Lung (tissue), 11 donors: ENCODE measurements at regions not wholly inside any gene's neighbourhood (a gene's known extent, or its start where the extent isn't known, plus 50 kb on each side); places are given as distances from the start of the nearest gene placed in this dataset.

Experiments used
- ATAC-seq: fragments of 200-7000 bp; cut with Tn5 transposase; one replicate; pipeline ENCODE4 v1.9.1; 2020; ENCODE audit warnings: moderate number of reproducible peaks; ENCODE audit not compliant: insufficient read depth, low FRiP score
- DNase-seq, 3 donors: peaks; one replicate each; pipeline ENCODE4 v3.0.0-alpha.2; 2013 to 2017
- H3K27ac ChIP-seq, 2 donors: one replicate each; pipeline ENCODE4 v1.5.1; 2013; ENCODE audit warnings: mild to moderate bottlenecking in 2 of 2, moderate library complexity in 2 of 2, control low read depth in 1 of 2, inconsistent platforms in 1 of 2, low read depth in 1 of 2, low read length in 1 of 2
- H3K27me3 ChIP-seq, 3 donors: one replicate each; pipeline ENCODE4 v1.5.1; 2013; ENCODE audit warnings: low read length in 2 of 3; ENCODE audit not compliant: control insufficient read depth in 3 of 3, insufficient read depth in 3 of 3
- H3K36me3 ChIP-seq, 4 donors: one replicate each; pipeline ENCODE4 v1.5.1; 2013; ENCODE audit warnings: low read length in 4 of 4, mild to moderate bottlenecking in 1 of 4, moderate library complexity in 1 of 4; ENCODE audit not compliant: control insufficient read depth in 4 of 4, insufficient read depth in 4 of 4
- H3K4me1 ChIP-seq, 5 donors: one replicate each; pipeline ENCODE4 v1.5.1; 2013; ENCODE audit warnings: low read length in 5 of 5, mild to moderate bottlenecking in 2 of 5, moderate library complexity in 1 of 5; ENCODE audit not compliant: control insufficient read depth in 5 of 5, insufficient read depth in 5 of 5
- H3K4me3 ChIP-seq: one replicate; pipeline ENCODE4 v1.5.1; 2013; ENCODE audit warnings: mild to moderate bottlenecking, control low read depth, moderate library complexity
- H3K9ac ChIP-seq, 2 donors: one replicate each; pipeline ENCODE4 v1.5.1; 2013; ENCODE audit warnings: low read length in 2 of 2, control low read depth in 1 of 2; ENCODE audit not compliant: insufficient read depth in 1 of 2
- H3K9me3 ChIP-seq, 4 donors: one replicate each; pipeline ENCODE4 v1.5.1; 2013; ENCODE audit warnings: low read length in 3 of 4, mild to moderate bottlenecking in 1 of 4, moderate library complexity in 1 of 4; ENCODE audit not compliant: control insufficient read depth in 4 of 4, insufficient read depth in 3 of 4
- CTCF ChIP-seq: IDR thresholded peaks from 2 replicates; pipeline ENCODE4 v1.5.1; 2012; ENCODE audit warnings: mild to moderate bottlenecking; ENCODE audit errors: control extremely low read depth, extremely low read depth
- WGBS, 2 donors: extraction: QIAGEN DNeasy Blood & Tissue Kit; methylation state at CpG; one replicate each; pipeline ENCODE4 v1.1.7; 2013; 5-methylcytosine and 5-hydroxymethylcytosine counted together
- donor health status: control.
- donor health status: control.
- donor health status: Bipolar disorder and iron deficiency.
- donor health status: healthy.
- donor health status: DM: yes; HTN: yes; CAD: no.

- DNase-seq = no peak
- 85 to 96% methylated on average over 3 of the region's 3 CpGs for WGBS, 2 donors
- Histone ChIP-seq H3K36me3 (no peaks in the 10 kb centered on the region), H3K9me3 (no peaks in the 10 kb centered on the region), H3K4me3 (no peak overlapping the region), H3K27me3 (peaks cover 0 to 5% (median 0%) of the 10 kb centered on the region in 3 donors), H3K4me1 (no peaks in the 10 kb centered on the region), H3K27ac (no peak overlapping the region), H3K9ac (no peak overlapping the region)
- TF ChIP-seq CTCF = no peak
- no peak for ATAC-seq
Observed at GRCh38 chrX:125108921-125109320, 210.8 kb upstream of the TEX13C start.

DNA sequence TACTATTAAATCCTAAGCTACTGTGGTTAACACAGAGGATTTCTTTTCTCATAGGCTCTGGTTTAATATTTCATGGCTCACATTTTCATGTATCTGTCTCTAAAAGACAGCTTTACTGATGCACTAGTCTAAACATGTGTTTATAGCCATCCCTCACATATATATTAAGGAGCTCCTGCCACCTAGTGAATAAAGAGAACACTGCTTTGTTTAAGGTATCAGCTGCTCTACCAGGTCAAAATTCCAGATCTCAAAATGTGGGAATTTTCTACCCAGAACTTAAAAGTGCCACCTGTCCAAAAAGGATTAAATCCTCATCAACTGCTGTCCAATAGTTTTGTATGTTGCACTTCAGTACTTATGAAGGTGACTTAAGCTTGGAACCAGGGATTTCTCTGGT lies 188.5 kb upstream of the TEX13C start:
- no peak overlapping the region for H3K27ac ChIP-seq
- H3K27me3 ChIP-seq = no peaks in the 10 kb centered on the region
- no peak for TF ChIP-seq CTCF
- no peaks in the 10 kb centered on the region for H3K4me1 ChIP-seq
- no peak overlapping the region for H3K9ac ChIP-seq
- H3K4me3 ChIP-seq = no peak overlapping the region
- ATAC-seq = no peak
- DNase-seq = no peak
- H3K9me3 ChIP-seq = no peaks in the 10 kb centered on the region
- no peaks in the 10 kb centered on the region for H3K36me3 ChIP-seq

GRCh38 chrX:125132274-125132673 lies 187.4 kb upstream of the TEX13C start:
- WGBS, 2 donors = 36 to 46% methylated on average over 2 of the region's 2 CpGs
- Histone ChIP-seq H3K4me3 (no peak overlapping the region), H3K4me1 (no peaks in the 10 kb centered on the region), H3K9ac (no peak overlapping the region), H3K27ac (no peak overlapping the region), H3K9me3 (no peaks in the 10 kb centered on the region), H3K27me3 (no peaks in the 10 kb centered on the region), H3K36me3 (no peaks in the 10 kb centered on the region)
- ATAC-seq = no peak
- TF ChIP-seq CTCF = no peak
- DNase-seq = no peak

DNA sequence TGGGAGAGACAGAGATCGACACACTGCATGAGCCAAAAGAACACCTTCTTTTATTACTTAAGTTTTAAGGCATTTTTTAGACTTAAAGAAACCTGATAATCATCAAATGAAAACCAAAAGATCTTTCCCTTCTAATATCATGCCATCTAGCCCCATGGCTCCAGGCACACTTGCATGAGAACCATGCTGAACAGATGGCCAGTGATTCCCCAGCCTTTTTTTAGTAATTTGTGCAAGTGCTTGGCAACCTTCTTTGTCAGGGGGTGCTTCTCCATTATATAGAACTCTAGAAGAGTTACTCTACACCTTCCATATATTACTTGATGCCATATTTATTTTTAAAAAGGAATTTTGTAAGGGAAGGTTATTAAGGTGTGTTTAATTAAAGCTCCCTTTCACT lies 182.2 kb upstream of the TEX13C start:
- H3K27me3 ChIP-seq = no peaks in the 10 kb centered on the region
- no peak overlapping the region for H3K27ac ChIP-seq
- no peak for DNase-seq
- 87 to 100% methylated on average over 1 of the region's 1 CpG for WGBS, 2 donors
- H3K9me3 ChIP-seq = no peaks in the 10 kb centered on the region
- no peaks in the 10 kb centered on the region for H3K36me3 ChIP-seq
- H3K4me1 ChIP-seq = no peaks in the 10 kb centered on the region
- ATAC-seq = no peak
- no peak for TF ChIP-seq CTCF
- H3K4me3 ChIP-seq = no peak overlapping the region
- H3K9ac ChIP-seq = no peak overlapping the region
